OCI-LY7 (cell line): ENCODE measurements at regions not wholly inside any gene's neighbourhood (a gene's known extent, or its start where the extent isn't known, plus 50 kb on each side); places are given as distances from the start of the nearest gene placed in this dataset.

Experiments used
- EZH2phosphoT487 ChIP-seq: fragments of 200-600 bp; sonication (generic); IDR thresholded peaks from 2 replicates; pipeline ENCODE4 v1.6.1; 2018; ENCODE audit warnings: low read depth, borderline replicate concordance, mild to moderate bottlenecking, mixed run types, antibody characterized with exemption, low read length, moderate library complexity, mixed read lengths
- TF ChIP-seq, protein P1 (sequence below): fragments of 200-600 bp; sonication (generic); conservative IDR thresholded peaks from 2 replicates; pipeline ENCODE4 v1.5.1; 2014; ENCODE audit warnings: mild to moderate bottlenecking, antibody characterized with exemption, low read length, moderate library complexity, mixed read lengths

- TF ChIP-seq, protein P1, sequence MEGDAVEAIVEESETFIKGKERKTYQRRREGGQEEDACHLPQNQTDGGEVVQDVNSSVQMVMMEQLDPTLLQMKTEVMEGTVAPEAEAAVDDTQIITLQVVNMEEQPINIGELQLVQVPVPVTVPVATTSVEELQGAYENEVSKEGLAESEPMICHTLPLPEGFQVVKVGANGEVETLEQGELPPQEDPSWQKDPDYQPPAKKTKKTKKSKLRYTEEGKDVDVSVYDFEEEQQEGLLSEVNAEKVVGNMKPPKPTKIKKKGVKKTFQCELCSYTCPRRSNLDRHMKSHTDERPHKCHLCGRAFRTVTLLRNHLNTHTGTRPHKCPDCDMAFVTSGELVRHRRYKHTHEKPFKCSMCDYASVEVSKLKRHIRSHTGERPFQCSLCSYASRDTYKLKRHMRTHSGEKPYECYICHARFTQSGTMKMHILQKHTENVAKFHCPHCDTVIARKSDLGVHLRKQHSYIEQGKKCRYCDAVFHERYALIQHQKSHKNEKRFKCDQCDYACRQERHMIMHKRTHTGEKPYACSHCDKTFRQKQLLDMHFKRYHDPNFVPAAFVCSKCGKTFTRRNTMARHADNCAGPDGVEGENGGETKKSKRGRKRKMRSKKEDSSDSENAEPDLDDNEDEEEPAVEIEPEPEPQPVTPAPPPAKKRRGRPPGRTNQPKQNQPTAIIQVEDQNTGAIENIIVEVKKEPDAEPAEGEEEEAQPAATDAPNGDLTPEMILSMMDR = no peak
- TF ChIP-seq EZH2phosphoT487 = no peak
Observed at GRCh38 chr18:1751249-1751648, 820.1 kb downstream of the METTL4 start.
